ENCODE measurements at regions not wholly inside any gene's neighbourhood (a gene's known extent, or its start where the extent isn't known, plus 50 kb on each side); places are given as distances from the start of the nearest gene placed in this dataset.

DNA sequence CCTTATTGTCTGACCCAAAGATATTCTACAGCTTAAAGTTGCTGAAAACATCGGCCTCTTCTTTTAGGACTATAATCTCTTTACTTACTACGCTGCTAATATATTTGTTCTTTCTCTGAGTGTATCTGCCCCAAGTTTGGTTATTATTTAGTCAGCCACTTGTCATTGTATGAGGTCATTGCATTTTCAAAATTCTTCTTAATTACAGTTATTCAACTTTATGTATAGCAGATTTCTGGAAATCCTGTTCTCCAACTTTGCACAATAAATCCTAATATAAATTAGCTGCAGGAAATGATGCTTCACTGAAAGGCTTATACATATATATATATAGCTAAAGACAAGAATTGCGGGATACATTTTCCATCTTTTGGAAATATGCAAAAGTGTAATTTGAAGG, 88.5 kb upstream of the HIVEP1 start:
- H3K79me2 ChIP-seq (ENCODE audit: insufficient read depth, low read depth, low read length) = no peaks in the 10 kb centered on the region
- intact Hi-C loops (cut with micrococcal nuclease; ENCODE audit: unreplicated experiment) = no loop called here

DNA sequence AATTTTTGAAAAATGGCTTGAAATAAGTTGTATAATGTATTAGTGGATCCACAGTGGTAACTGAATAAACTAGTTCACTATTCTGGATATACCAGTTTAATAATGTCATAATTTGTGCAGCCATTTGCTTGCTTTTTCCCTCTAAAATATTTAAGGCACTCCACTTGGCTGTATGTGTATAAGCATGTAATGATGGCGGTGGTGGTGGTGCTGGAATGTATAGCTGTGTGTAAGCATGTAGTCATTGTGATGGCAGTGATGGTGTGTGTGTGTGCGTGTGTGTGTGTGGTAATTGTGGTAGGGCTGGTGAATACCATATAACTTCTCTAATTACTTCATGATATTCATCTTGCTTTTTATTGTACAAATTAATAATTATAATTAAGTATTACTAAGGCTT, 89.2 kb upstream of the HIVEP1 start:
- H3K79me2 ChIP-seq (ENCODE audit: insufficient read depth, low read depth, low read length) = no peaks in the 10 kb centered on the region
- H3K9me2 ChIP-seq (ENCODE audit: insufficient read depth, low read length) = no peaks in the 10 kb centered on the region
- no peak for TF ChIP-seq EZH2phosphoT487 (IDR thresholded peaks at IDR 0.05; ENCODE audit: borderline replicate concordance, low read depth, low read length)
- no peak for TF ChIP-seq CTCF (conservative IDR thresholded peaks at IDR 0.05; ENCODE audit: low read length)
- H3K27ac ChIP-seq (ENCODE audit: low read depth, low read length, poor library complexity, severe bottlenecking) = no peak overlapping the region
- ChIA-PET POLR2A (interaction anchor here (0.6 kb wide), 1 partner anchor 10 kb away, joined by 3 read pairs; no protein-coding TSS in a partner anchor), CTCF (ENCODE audit: unreplicated experiment) (no interaction called here)
- no peaks in the 10 kb centered on the region for H3K4me1 ChIP-seq (ENCODE audit: insufficient read depth, low read length, poor library complexity, severe bottlenecking)
- H4K20me1 ChIP-seq (ENCODE audit: insufficient read depth, low read length) = no peaks in the 10 kb centered on the region
- no peak overlapping the region for H2AFZ ChIP-seq (ENCODE audit: low read length)
- intact Hi-C loops (cut with micrococcal nuclease; ENCODE audit: unreplicated experiment) = no loop called here
- H3K4me3 ChIP-seq (ENCODE audit: low read depth, low read length, poor library complexity, severe bottlenecking) = no peak overlapping the region
- H3K36me3 ChIP-seq (ENCODE audit: insufficient read depth, low read length) = no peaks in the 10 kb centered on the region
- no TSS peak for BruUV-seq (replicated peaks)
- H3K9me3 ChIP-seq (ENCODE audit: low read length) = no peaks in the 10 kb centered on the region
- H3K4me2 ChIP-seq (ENCODE audit: low read length) = no peak overlapping the region
- no peak for DNase-seq (ENCODE audit: low spot score)

More for the DNA sequence above, 88.5 kb upstream of the HIVEP1 start:
- Histone ChIP-seq H3K9me2 (ENCODE audit: insufficient read depth, low read length) (no peaks in the 10 kb centered on the region), H2AFZ (ENCODE audit: low read length) (no peak overlapping the region), H3K9me3 (ENCODE audit: low read length) (no peaks in the 10 kb centered on the region), H3K4me1 (ENCODE audit: insufficient read depth, low read length, poor library complexity, severe bottlenecking) (no peaks in the 10 kb centered on the region), H3K4me2 (ENCODE audit: low read length) (no peak overlapping the region), H4K20me1 (ENCODE audit: insufficient read depth, low read length) (no peaks in the 10 kb centered on the region), H3K4me3 (ENCODE audit: low read depth, low read length, poor library complexity, severe bottlenecking) (no peak overlapping the region), H3K27ac (ENCODE audit: low read depth, low read length, poor library complexity, severe bottlenecking) (no peak overlapping the region), H3K36me3 (ENCODE audit: insufficient read depth, low read length) (no peaks in the 10 kb centered on the region)
- no peak for TF ChIP-seq CTCF (conservative IDR thresholded peaks at IDR 0.05; ENCODE audit: low read length)
- TF ChIP-seq EZH2phosphoT487 (IDR thresholded peaks at IDR 0.05; ENCODE audit: borderline replicate concordance, low read depth, low read length) = no peak
- ChIA-PET POLR2A (interaction anchor here (0.6 kb wide), 1 partner anchor 11 kb away, joined by 3 read pairs; no protein-coding TSS in a partner anchor), CTCF (ENCODE audit: unreplicated experiment) (no interaction called here)
- DNase-seq (ENCODE audit: low spot score) = no peak
- BruUV-seq (replicated peaks) = no TSS peak

DNA sequence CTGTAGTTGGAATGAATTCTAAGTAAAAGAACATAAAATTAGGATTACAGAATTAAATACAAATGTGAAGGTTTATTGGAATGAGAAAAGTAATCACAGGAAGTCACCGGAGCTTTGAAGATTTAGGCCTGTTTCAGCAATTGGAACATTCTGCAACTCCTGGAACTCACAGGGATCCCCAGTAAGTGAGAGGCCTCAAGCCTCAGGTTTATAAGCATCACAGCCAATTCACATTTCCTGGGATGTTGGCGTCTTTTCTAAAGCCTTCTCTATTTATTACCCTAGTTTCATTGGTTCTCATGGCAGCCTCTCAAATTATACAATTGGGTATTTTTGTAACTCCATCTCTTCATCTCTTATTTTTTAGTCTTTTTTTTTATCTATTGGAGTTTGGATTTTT, 90.4 kb upstream of the HIVEP1 start:
- Histone ChIP-seq H3K9me3 (ENCODE audit: low read length) (no peaks in the 10 kb centered on the region), H3K4me3 (ENCODE audit: low read depth, low read length, poor library complexity, severe bottlenecking) (no peak overlapping the region), H3K4me1 (ENCODE audit: insufficient read depth, low read length, poor library complexity, severe bottlenecking) (no peaks in the 10 kb centered on the region), H3K4me2 (ENCODE audit: low read length) (no peak overlapping the region), H4K20me1 (ENCODE audit: insufficient read depth, low read length) (no peaks in the 10 kb centered on the region), H2AFZ (ENCODE audit: low read length) (no peak overlapping the region), H3K9me2 (ENCODE audit: insufficient read depth, low read length) (no peaks in the 10 kb centered on the region), H3K27ac (ENCODE audit: low read depth, low read length, poor library complexity, severe bottlenecking) (no peak overlapping the region), H3K36me3 (ENCODE audit: insufficient read depth, low read length) (no peaks in the 10 kb centered on the region), H3K79me2 (ENCODE audit: insufficient read depth, low read depth, low read length) (no peaks in the 10 kb centered on the region)
- intact Hi-C loops (cut with micrococcal nuclease; ENCODE audit: unreplicated experiment) = no loop called here
- no peak for DNase-seq (ENCODE audit: low spot score)
- POLR2A ChIA-PET = no interaction called here
- no peak for TF ChIP-seq EZH2phosphoT487 (IDR thresholded peaks at IDR 0.05; ENCODE audit: borderline replicate concordance, low read depth, low read length)
- TF ChIP-seq CTCF (conservative IDR thresholded peaks at IDR 0.05; ENCODE audit: low read length) = no peak
- BruUV-seq (replicated peaks) = no TSS peak
- CTCF ChIA-PET (ENCODE audit: unreplicated experiment) = no interaction called here

Measured in OCI-LY7 (cell line).